GM23338 (cell line): ENCODE measurements at regions not wholly inside any gene's neighbourhood (a gene's known extent, or its start where the extent isn't known, plus 50 kb on each side); places are given as distances from the start of the nearest gene placed in this dataset.

Source experiments
- ATAC-seq: fragments of 200-7000 bp; cut with Tn5 transposase; 3 replicates; pipeline ENCODE4 v1.9.1; 2020
- DNase-seq: peaks from one replicate; pipeline ENCODE4 v3.0.0-alpha.2; 2015; ENCODE audit warnings: low spot score
- H2AFZ ChIP-seq: fragments of 200-600 bp; sonication (generic); 2 replicates; pipeline ENCODE4 v1.8.0; 2016; ENCODE audit warnings: antibody characterized with exemption, mild to moderate bottlenecking, moderate library complexity
- H3F3A ChIP-seq: fragments of 200-600 bp; sonication (generic); replicated peaks from 2 replicates; pipeline ENCODE4 v1.8.0; 2017; ENCODE audit warnings: antibody characterized with exemption, mixed run types, low read depth
- H3K27ac ChIP-seq: fragments of 200-600 bp; sonication (generic); 2 replicates; pipeline ENCODE4 v1.6.1; 2016; ENCODE audit warnings: low read depth
- H3K27me3 ChIP-seq: fragments of 200-600 bp; sonication (generic); 2 replicates; pipeline ENCODE4 v1.8.0; 2016; ENCODE audit warnings: mild to moderate bottlenecking, mixed run types, moderate library complexity; ENCODE audit not compliant: insufficient read depth
- H3K36me3 ChIP-seq: fragments of 200-600 bp; sonication (generic); 2 replicates; pipeline ENCODE4 v1.8.0; 2016; ENCODE audit warnings: mild to moderate bottlenecking; ENCODE audit not compliant: insufficient read depth
- H3K4me1 ChIP-seq: fragments of 200-600 bp; sonication (generic); 2 replicates; pipeline ENCODE4 v1.8.0; 2016; ENCODE audit warnings: mild to moderate bottlenecking, moderate library complexity; ENCODE audit not compliant: insufficient read depth
- H3K4me2 ChIP-seq: fragments of 200-600 bp; sonication (generic); 2 replicates; pipeline ENCODE4 v1.7.1; 2017; ENCODE audit warnings: mixed run types
- H3K4me3 ChIP-seq: fragments of 200-600 bp; sonication (generic); 2 replicates; pipeline ENCODE4 v1.6.1; 2016; ENCODE audit warnings: mixed run types
- H3K79me2 ChIP-seq: fragments of 200-600 bp; sonication (generic); replicated peaks from 2 replicates; pipeline ENCODE4 v1.8.0; 2017; ENCODE audit warnings: mild to moderate bottlenecking; ENCODE audit not compliant: insufficient read depth
- H3K9me2 ChIP-seq: fragments of 200-600 bp; sonication (generic); 2 replicates; pipeline ENCODE4 v1.8.0; 2017; ENCODE audit not compliant: insufficient read depth
- H4K20me1 ChIP-seq: fragments of 200-600 bp; sonication (generic); replicated peaks from 2 replicates; pipeline ENCODE4 v1.8.0; 2017; ENCODE audit warnings: mild to moderate bottlenecking; ENCODE audit not compliant: insufficient read depth
- H3K27ac Mint-ChIP-seq: 2 replicates; pipeline ENCODE4 v1.8.0; 2020; ENCODE audit warnings: inconsistent platforms, mild to moderate bottlenecking, moderate library complexity, mixed read lengths
- H3K27me3 Mint-ChIP-seq: 3 replicates; pipeline ENCODE4 v1.8.0; 2022; ENCODE audit warnings: low read depth, mild to moderate bottlenecking, moderate library complexity, mixed read lengths, inconsistent platforms; ENCODE audit not compliant: insufficient read depth, poor library complexity
- H3K36me3 Mint-ChIP-seq: 3 replicates; pipeline ENCODE4 v1.8.0; 2021; ENCODE audit warnings: low read depth, mild to moderate bottlenecking, inconsistent platforms, moderate library complexity, mixed read lengths
- H3K4me1 Mint-ChIP-seq: 3 replicates; pipeline ENCODE4 v1.8.0; 2020; ENCODE audit warnings: mild to moderate bottlenecking, inconsistent platforms, mixed read lengths
- H3K4me3 Mint-ChIP-seq: 3 replicates; pipeline ENCODE4 v1.8.0; 2021; ENCODE audit warnings: moderate library complexity, mild to moderate bottlenecking, inconsistent platforms, mixed read lengths
- H3K9me3 Mint-ChIP-seq: 3 replicates; pipeline ENCODE4 v1.8.0; 2020; ENCODE audit warnings: moderate library complexity, mild to moderate bottlenecking, inconsistent platforms, mixed read lengths
- EZH2 ChIP-seq: fragments of 200-600 bp; sonication (generic); IDR thresholded peaks from one replicate; pipeline ENCODE4 v1.8.0; 2017; ENCODE audit warnings: antibody characterized with exemption, mild to moderate bottlenecking, low read depth; ENCODE audit not compliant: unreplicated experiment
- NANOG ChIP-seq: IDR thresholded peaks from 2 replicates; pipeline ENCODE4 v1.6.1; 2016; ENCODE audit warnings: antibody characterized with exemption, borderline replicate concordance
- STAT1 ChIP-seq: IDR thresholded peaks from one replicate; pipeline ENCODE4 v1.6.1; 2016; ENCODE audit warnings: antibody characterized with exemption; ENCODE audit not compliant: unreplicated experiment
- ZNF114 ChIP-seq: fragments of 250-450 bp; sonication (Bioruptor Pico); IDR thresholded peaks from 2 replicates; pipeline ENCODE4 v1.5.0; 2020; ENCODE audit warnings: mild to moderate bottlenecking, moderate library complexity
- ZNF331 ChIP-seq: fragments of 250-450 bp; sonication (Bioruptor Pico); IDR thresholded peaks from 2 replicates; pipeline ENCODE4 v1.5.0; 2020; ENCODE audit warnings: low read depth, mild to moderate bottlenecking, moderate library complexity
- TF ChIP-seq, protein P1 (sequence below), 2 experiments: fragments of 200-600 bp in 1 of 2; sonication (generic) in 1 of 2; conservative IDR thresholded peaks; 2 replicates each; pipeline versions ENCODE4 v1.5.1 to v1.6.1; 2016 to 2017; ENCODE audit warnings: antibody characterized with exemption in 2 of 2, low read depth in 2 of 2, mild to moderate bottlenecking in 2 of 2, moderate library complexity in 1 of 2
- TF ChIP-seq, protein P2 (sequence below): fragments of 250-450 bp; sonication (Bioruptor Pico); IDR thresholded peaks from 2 replicates; pipeline ENCODE4 v1.5.0; 2020; ENCODE audit warnings: mild to moderate bottlenecking, moderate library complexity
- TF ChIP-seq, protein P3 (sequence below): IDR thresholded peaks from 2 replicates; pipeline ENCODE4 v1.6.1; 2016; ENCODE audit warnings: antibody characterized with exemption

DNA sequence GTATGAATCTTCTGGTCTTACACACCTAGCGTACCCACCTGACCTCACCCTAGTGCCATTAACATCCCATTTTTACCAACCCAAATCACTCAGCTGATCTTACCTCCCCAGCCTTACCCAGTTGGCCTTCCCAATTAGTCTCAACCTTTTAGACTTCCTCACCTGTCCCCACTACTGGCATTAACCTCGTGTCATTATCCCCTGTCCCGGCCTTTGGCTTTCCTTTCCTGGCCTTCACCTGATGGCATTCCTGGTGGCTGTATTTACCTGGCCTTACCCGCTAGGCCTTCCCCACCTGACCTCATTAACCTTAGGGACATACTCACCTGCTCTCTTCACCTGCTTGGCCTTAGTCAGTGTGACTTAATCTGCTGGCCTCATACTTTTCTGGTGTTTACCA lies 104.1 kb downstream of the IL12A start:
- H3K4me3 Mint-ChIP-seq = no peak overlapping the region
- H3K4me2 ChIP-seq = no peak overlapping the region
- no peaks in the 10 kb centered on the region for H3F3A ChIP-seq
- H4K20me1 ChIP-seq = no peaks in the 10 kb centered on the region
- ATAC-seq (no peak), DNase-seq (no peak)
- H3K9me2 ChIP-seq = 0 out of 2 replicates have a peak, but pooled peaks cover 9% of the 10 kb centered on the region
- no peaks in the 10 kb centered on the region for H3K79me2 ChIP-seq
- no peak overlapping the region for H2AFZ ChIP-seq
- H3K9me3 Mint-ChIP-seq = no peaks in the 10 kb centered on the region
- H3K27me3 Mint-ChIP-seq = no peaks in the 10 kb centered on the region
- no peaks in the 10 kb centered on the region for H3K4me1 ChIP-seq
- TF ChIP-seq, protein P1, sequence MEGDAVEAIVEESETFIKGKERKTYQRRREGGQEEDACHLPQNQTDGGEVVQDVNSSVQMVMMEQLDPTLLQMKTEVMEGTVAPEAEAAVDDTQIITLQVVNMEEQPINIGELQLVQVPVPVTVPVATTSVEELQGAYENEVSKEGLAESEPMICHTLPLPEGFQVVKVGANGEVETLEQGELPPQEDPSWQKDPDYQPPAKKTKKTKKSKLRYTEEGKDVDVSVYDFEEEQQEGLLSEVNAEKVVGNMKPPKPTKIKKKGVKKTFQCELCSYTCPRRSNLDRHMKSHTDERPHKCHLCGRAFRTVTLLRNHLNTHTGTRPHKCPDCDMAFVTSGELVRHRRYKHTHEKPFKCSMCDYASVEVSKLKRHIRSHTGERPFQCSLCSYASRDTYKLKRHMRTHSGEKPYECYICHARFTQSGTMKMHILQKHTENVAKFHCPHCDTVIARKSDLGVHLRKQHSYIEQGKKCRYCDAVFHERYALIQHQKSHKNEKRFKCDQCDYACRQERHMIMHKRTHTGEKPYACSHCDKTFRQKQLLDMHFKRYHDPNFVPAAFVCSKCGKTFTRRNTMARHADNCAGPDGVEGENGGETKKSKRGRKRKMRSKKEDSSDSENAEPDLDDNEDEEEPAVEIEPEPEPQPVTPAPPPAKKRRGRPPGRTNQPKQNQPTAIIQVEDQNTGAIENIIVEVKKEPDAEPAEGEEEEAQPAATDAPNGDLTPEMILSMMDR (conservative IDR thresholded peaks at IDR 0.05; ENCODE audit: low read depth in 2 of 2) = no peak
- TF ChIP-seq, protein P2, sequence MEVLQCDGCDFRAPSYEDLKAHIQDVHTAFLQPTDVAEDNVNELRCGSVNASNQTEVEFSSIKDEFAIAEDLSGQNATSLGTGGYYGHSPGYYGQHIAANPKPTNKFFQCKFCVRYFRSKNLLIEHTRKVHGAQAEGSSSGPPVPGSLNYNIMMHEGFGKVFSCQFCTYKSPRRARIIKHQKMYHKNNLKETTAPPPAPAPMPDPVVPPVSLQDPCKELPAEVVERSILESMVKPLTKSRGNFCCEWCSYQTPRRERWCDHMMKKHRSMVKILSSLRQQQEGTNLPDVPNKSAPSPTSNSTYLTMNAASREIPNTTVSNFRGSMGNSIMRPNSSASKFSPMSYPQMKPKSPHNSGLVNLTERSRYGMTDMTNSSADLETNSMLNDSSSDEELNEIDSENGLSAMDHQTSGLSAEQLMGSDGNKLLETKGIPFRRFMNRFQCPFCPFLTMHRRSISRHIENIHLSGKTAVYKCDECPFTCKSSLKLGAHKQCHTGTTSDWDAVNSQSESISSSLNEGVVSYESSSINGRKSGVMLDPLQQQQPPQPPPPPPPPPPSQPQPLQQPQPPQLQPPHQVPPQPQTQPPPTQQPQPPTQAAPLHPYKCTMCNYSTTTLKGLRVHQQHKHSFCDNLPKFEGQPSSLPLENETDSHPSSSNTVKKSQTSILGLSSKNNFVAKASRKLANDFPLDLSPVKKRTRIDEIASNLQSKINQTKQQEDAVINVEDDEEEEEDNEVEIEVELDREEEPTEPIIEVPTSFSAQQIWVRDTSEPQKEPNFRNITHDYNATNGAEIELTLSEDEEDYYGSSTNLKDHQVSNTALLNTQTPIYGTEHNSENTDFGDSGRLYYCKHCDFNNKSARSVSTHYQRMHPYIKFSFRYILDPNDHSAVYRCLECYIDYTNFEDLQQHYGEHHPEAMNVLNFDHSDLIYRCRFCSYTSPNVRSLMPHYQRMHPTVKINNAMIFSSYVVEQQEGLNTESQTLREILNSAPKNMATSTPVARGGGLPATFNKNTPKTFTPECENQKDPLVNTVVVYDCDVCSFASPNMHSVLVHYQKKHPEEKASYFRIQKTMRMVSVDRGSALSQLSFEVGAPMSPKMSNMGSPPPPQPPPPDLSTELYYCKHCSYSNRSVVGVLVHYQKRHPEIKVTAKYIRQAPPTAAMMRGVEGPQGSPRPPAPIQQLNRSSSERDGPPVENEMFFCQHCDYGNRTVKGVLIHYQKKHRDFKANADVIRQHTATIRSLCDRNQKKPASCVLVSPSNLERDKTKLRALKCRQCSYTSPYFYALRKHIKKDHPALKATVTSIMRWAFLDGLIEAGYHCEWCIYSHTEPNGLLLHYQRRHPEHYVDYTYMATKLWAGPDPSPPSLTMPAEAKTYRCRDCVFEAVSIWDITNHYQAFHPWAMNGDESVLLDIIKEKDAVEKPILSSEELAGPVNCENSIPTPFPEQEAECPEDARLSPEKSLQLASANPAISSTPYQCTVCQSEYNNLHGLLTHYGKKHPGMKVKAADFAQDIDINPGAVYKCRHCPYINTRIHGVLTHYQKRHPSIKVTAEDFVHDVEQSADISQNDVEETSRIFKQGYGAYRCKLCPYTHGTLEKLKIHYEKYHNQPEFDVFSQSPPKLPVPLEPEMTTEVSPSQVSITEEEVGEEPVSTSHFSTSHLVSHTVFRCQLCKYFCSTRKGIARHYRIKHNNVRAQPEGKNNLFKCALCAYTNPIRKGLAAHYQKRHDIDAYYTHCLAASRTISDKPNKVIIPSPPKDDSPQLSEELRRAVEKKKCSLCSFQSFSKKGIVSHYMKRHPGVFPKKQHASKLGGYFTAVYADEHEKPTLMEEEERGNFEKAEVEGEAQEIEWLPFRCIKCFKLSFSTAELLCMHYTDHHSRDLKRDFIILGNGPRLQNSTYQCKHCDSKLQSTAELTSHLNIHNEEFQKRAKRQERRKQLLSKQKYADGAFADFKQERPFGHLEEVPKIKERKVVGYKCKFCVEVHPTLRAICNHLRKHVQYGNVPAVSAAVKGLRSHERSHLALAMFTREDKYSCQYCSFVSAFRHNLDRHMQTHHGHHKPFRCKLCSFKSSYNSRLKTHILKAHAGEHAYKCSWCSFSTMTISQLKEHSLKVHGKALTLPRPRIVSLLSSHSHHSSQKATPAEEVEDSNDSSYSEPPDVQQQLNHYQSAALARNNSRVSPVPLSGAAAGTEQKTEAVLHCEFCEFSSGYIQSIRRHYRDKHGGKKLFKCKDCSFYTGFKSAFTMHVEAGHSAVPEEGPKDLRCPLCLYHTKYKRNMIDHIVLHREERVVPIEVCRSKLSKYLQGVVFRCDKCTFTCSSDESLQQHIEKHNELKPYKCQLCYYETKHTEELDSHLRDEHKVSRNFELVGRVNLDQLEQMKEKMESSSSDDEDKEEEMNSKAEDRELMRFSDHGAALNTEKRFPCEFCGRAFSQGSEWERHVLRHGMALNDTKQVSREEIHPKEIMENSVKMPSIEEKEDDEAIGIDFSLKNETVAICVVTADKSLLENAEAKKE = no peak
- TF ChIP-seq NANOG (no peak), STAT1 (no peak), EZH2 (no peak), ZNF331 (CRISPR knock-in tag) (no peak), ZNF114 (CRISPR knock-in tag) (no peak)
- TF ChIP-seq, protein P3, sequence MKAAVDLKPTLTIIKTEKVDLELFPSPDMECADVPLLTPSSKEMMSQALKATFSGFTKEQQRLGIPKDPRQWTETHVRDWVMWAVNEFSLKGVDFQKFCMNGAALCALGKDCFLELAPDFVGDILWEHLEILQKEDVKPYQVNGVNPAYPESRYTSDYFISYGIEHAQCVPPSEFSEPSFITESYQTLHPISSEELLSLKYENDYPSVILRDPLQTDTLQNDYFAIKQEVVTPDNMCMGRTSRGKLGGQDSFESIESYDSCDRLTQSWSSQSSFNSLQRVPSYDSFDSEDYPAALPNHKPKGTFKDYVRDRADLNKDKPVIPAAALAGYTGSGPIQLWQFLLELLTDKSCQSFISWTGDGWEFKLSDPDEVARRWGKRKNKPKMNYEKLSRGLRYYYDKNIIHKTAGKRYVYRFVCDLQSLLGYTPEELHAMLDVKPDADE = no peak
- no peaks in the 10 kb centered on the region for H3K27me3 ChIP-seq
- no peaks in the 10 kb centered on the region for H3K36me3 ChIP-seq
- no peak overlapping the region for H3K27ac ChIP-seq
- no peak overlapping the region for H3K27ac Mint-ChIP-seq
- no peak overlapping the region for H3K4me3 ChIP-seq
- no peaks in the 10 kb centered on the region for H3K36me3 Mint-ChIP-seq
- no peaks in the 10 kb centered on the region for H3K4me1 Mint-ChIP-seq
